GM12872 (cell line): ENCODE measurements at regions not wholly inside any gene's neighbourhood (a gene's known extent, or its start where the extent isn't known, plus 50 kb on each side); places are given as distances from the start of the nearest gene placed in this dataset.

Experiments used
- TF ChIP-seq, protein P1 (sequence below): IDR thresholded peaks from 3 replicates; pipeline ENCODE4 v1.5.1; 2011; ENCODE audit warnings: low read depth, mild to moderate bottlenecking, low read length, moderate library complexity; ENCODE audit not compliant: insufficient read depth

DNA sequence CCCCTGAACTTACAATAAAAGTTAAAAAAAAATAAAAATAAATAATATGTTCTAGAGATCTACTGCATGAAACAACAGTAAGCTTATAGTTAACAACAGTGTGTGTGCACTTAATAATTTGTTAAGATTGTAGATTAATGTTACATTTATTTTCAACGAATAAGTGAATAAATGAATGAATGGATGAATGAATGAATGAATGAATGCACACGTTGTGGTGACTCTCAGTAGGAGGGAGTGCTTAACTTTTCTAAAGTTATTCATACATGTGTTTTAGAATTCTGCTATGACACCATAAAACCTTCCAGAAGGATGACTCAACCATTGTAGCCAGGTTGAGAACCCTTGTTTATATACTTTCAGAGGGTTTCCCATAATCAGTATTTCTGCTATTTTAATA, 1269.4 kb upstream of the CDH6 start:
- TF ChIP-seq, protein P1, sequence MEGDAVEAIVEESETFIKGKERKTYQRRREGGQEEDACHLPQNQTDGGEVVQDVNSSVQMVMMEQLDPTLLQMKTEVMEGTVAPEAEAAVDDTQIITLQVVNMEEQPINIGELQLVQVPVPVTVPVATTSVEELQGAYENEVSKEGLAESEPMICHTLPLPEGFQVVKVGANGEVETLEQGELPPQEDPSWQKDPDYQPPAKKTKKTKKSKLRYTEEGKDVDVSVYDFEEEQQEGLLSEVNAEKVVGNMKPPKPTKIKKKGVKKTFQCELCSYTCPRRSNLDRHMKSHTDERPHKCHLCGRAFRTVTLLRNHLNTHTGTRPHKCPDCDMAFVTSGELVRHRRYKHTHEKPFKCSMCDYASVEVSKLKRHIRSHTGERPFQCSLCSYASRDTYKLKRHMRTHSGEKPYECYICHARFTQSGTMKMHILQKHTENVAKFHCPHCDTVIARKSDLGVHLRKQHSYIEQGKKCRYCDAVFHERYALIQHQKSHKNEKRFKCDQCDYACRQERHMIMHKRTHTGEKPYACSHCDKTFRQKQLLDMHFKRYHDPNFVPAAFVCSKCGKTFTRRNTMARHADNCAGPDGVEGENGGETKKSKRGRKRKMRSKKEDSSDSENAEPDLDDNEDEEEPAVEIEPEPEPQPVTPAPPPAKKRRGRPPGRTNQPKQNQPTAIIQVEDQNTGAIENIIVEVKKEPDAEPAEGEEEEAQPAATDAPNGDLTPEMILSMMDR = no peak

DNA sequence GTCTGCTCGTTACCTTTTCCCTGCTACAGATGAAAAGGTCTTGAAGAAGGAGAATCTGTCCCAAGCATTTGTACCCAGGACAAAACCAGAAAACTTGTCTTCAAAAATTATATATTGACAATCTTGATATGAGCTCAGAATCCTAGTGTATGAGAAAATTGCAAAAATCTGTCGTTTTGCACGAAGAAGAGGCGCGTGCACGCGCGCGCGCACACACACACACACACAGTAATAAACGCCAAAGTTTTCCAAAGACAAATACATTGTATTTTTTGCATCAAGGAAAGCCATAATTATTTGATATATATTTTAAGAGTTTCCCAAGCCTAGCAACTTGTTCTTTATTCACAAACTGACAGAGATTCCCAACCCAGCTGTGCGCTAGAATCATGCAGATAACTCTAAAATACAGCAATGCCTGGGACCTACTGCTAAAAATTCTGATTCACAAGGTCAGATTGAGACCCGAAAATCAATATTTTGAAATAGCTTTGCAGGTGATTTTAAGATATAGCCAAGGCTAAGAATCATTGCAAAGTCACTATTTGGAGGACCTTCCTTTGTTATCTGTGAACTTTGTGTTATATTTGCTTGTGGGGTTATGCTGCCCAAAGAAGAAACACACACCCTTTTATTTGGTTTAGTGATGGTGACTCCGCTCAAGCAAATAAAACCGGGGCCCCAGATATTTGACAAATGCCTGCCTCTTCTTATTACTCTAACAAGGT, 1287.7 kb upstream of the CDH6 start:
- TF ChIP-seq, protein P1 = no peak

DNA sequence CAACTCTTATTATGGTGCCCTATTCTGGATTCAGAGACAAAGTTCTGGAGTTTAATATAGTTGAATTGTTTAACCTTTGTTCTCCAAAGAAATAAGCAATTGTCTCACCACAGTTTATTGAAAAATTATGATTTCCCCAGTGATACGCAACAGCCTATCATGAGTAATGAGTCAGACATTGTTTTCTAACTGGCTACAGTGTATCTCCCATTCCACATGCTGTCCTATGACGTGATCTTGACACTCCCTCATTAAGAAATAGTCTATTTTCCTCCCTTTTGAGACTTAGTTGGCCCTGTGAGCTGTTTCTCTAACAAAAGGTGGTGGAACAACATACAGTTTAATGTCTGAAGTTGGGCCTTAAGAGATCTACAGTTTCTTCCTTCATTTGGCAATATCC, 1290.6 kb upstream of the CDH6 start:
- TF ChIP-seq, protein P1 = no peak

DNA sequence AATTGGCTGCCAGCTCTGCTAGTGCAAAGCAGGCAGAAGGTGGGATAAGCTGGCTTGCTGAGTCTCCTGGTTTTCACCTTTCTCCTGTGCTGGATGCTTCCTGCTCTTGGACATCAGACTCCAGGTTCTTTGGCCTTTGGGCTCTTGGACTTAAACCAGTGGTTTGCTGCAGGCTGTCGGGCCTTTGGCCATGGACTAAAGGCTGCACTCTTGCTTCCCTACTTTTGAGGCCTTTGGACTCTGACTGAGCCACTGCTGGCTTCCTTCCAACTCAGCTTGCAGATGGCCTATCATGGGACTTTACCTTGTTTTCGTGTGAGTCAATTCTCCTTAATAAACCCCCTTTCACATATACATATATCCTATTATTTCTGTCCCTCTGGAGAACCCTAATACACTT, 1293.9 kb upstream of the CDH6 start:
- TF ChIP-seq, protein P1 = no peak

DNA sequence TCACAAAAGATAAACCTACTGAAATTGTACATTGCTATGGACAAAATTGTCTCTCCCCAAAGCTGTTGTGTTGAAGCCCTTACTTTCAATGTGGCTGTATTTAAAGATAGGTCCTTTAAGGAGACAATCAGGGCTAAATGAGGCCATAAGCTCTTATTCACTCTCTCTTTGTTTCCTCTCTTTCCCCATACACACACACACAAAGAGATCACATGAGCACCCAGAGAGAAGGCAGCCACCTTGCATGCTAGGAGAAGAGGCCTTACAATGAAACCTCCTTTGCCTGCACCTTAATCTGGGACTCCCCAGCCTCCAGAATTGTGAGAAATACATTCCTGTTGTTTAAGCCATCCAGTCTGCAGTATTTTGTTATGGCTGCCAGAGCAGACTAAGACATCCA, 1295.6 kb upstream of the CDH6 start:
- TF ChIP-seq, protein P1 = no peak

DNA sequence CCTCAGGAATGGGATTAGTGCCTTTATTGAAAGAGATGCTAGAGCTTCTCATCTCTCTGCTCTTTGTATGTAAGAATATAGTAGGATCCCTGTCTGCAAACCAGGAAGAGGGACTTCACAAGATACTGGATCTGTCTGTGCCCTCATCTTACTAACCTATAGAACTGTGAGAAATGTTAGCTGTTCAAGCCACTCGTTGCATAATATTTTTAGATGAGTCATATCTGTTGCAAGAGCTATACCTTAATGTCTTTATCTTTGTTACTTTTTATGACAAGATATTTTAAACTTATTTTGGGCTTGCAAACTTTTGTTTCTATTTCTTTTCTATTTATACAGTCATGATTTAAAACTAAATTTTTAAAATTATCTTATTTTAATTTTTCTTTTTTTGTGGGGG, 1296.8 kb upstream of the CDH6 start:
- TF ChIP-seq, protein P1 = no peak

DNA sequence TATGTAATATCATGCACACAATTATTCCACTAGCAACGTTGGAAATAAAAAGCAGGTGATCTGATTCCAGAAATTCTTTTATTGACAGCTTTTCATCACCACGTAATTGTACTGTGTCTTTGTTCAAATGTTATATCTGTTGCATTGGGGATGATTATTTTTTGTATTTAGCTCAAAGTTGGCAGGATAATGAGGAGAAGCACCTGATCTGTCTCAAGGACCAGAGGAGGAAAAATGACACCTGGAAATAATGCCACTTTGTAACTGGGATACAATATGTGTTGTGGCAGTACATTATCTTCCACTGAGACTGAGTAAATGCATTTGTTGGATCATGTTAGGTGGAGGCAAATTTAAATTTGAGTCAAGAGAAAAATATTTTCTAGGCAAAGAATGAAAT, 1298.8 kb upstream of the CDH6 start:
- TF ChIP-seq, protein P1 = no peak

DNA sequence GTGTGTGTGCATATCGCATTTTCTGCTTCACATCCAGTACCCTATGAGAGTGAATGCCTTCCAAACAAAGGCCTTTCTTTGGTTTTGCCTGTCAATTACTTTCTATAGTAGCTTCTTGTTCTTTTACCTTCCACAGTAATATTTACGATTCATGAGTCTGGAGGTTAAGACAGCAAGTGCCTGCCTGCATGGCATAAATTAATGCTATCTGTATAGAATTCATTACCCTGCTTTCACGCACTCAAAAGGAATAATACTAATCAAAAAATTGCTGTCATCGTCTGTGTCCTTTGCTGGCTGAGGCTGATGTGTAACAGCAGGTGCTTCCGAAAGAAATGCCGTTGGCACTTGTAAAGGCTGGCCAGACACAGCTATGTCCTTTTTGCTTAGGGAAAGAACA, 1304.4 kb upstream of the CDH6 start:
- TF ChIP-seq, protein P1 = no peak
